ENCODE measurements at regions not wholly inside any gene's neighbourhood (a gene's known extent, or its start where the extent isn't known, plus 50 kb on each side); places are given as distances from the start of the nearest gene placed in this dataset.
"Not testable (repeated sequence)": the region's sequence is repeated elsewhere in the genome, so short reads cannot be mapped to it uniquely, and the experiment has no call there.

- TF ChIP-seq, protein P1, sequence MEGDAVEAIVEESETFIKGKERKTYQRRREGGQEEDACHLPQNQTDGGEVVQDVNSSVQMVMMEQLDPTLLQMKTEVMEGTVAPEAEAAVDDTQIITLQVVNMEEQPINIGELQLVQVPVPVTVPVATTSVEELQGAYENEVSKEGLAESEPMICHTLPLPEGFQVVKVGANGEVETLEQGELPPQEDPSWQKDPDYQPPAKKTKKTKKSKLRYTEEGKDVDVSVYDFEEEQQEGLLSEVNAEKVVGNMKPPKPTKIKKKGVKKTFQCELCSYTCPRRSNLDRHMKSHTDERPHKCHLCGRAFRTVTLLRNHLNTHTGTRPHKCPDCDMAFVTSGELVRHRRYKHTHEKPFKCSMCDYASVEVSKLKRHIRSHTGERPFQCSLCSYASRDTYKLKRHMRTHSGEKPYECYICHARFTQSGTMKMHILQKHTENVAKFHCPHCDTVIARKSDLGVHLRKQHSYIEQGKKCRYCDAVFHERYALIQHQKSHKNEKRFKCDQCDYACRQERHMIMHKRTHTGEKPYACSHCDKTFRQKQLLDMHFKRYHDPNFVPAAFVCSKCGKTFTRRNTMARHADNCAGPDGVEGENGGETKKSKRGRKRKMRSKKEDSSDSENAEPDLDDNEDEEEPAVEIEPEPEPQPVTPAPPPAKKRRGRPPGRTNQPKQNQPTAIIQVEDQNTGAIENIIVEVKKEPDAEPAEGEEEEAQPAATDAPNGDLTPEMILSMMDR (IDR thresholded peaks at IDR 0.05), result not testable (repeated sequence)
- TF ChIP-seq POLR2A (IDR thresholded peaks at IDR 0.05), result not testable (repeated sequence)
Measured at GRCh38 chr15:84500165-84500889, 100.5 kb upstream of the ZSCAN2 start.
